ENCODE measurements at regions not wholly inside any gene's neighbourhood (a gene's known extent, or its start where the extent isn't known, plus 50 kb on each side); places are given as distances from the start of the nearest gene placed in this dataset.

- TF ChIP-seq CTCF (IDR thresholded peaks at IDR 0.05; ENCODE audit: insufficient read depth, low read length, poor library complexity, severe bottlenecking) (no peak), EZH2phosphoT487 (conservative IDR thresholded peaks at IDR 0.05; ENCODE audit: low read length) (no peak)
These were observed 584.8 kb downstream of the MBD2 start for GRCh38 chr18:53639687-53640086.

Measured in SU-DHL-6 (cell line).